Stimulated activated CD4-positive, alpha-beta T cell treated with anti-CD3 and anti-CD28 coated beads, Interleukin-4, amount 100 ng/mL, for 1 hour (primary cell): ENCODE measurements at regions not wholly inside any gene's neighbourhood (a gene's known extent, or its start where the extent isn't known, plus 50 kb on each side); places are given as distances from the start of the nearest gene placed in this dataset.

Experiments used
- DNase-seq: peaks from one replicate; pipeline ENCODE4 v3.0.0-alpha.2; 2020

GRCh38 chr6:10303608-10304506 lies 111.0 kb downstream of the TFAP2A start:
- DNase-seq: no peak

DNA sequence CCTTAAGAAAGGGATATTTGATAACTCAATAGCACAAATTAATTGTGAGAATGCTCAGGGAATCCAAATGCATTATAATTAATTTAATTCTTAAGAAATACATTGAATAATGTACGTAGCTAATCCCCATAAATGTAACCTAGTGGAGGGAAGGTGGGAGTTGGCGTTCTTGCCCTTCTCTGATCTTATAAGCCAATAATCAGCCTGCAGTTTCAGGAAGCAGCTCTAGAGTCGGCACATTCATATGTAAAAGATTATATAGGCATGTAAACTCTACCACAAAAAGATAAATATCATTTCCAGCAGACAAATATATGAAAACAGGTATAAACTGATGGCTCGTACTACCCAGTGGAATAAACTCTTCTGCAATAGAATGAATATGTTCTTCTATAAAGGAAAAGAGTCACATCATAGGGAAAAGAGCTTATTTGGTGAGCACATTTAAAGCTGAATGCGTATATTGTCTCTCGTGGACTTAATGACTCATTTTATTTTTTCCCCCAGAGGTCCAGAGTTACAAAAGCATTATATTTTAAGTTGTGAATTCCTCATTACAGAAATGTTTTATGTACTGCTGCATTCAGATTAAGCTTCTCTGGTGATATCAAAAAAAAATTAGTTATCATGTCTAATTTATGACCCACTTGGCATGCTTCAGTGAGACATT lies 112.2 kb downstream of the TFAP2A start:
- DNase-seq: no peak

DNA sequence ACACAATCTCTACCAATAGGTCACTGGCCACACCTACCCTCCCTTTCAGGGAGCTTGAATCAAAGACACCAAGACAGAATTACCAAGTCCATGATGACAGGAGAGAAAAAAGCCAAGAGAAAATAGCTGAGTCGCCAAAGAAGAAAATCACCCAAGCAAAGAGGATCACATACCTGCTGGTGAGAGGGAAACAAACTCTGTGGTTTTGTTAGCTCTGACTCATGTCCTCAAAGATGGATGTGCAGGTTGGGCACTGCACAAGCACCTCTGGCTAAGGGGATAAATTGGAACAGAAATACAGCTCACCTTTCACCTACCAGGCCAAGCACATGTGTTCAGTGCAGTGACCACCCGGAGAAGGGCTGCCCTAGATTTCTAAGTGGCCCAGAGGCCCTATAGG lies 114.8 kb downstream of the TFAP2A start:
- DNase-seq: no peak

DNA sequence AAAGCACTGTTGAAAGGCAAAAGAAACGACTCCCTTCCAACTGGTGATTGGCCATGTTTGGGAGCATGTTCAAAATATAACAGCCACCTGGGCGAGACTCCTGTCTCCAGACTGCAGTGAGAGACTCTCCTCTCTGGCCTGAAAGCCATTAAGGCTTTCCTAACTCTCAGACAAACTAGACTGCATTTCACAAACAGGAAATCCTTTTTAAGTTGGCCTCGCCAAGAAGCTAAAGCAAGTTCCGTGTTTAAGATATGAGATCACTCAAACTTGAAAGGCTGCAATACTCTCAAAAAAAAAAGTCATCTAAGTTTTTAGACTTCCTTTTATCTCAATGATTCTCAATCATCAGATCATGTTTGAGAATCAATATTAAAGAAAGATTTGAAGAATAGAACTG lies 117.0 kb downstream of the TFAP2A start:
- DNase-seq: no peak

GRCh38 chr6:10278746-10279145 lies 136.1 kb downstream of the TFAP2A start:
- no peak for DNase-seq

DNA sequence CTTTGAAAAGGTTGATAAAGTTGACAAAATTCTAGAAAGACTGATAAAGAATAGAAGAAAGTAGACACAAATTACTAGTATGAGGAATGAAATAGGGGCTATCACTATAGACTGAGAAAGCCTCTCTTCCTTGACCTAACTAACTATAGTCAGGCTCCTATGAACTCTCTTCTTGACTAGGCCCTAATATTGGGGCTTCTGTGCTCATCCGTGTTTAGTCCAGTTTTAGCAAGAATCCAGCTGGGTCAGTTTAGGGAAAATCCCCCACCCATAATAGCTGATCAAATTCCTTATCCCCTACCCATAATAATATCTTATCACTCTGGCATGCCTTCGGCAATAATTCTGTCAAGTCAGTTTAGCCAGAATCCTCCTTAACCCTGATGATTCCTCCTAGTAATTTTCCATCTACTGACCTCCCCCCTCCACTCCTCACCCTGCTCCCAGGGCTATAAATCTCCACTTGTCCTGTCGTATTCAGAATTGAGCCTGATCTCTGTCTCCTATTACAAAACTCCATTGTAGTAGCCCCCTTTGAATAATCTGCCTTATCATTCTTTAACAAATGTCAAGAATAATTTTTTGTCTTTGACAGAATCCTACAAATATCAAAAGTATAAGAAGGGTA lies 138.1 kb downstream of the TFAP2A start:
- DNase-seq: no peak

GRCh38 chr6:10276106-10276505 lies 138.8 kb downstream of the TFAP2A start:
- DNase-seq: no peak

GRCh38 chr6:10272591-10272990 lies 142.3 kb downstream of the TFAP2A start:
- no peak for DNase-seq

DNA sequence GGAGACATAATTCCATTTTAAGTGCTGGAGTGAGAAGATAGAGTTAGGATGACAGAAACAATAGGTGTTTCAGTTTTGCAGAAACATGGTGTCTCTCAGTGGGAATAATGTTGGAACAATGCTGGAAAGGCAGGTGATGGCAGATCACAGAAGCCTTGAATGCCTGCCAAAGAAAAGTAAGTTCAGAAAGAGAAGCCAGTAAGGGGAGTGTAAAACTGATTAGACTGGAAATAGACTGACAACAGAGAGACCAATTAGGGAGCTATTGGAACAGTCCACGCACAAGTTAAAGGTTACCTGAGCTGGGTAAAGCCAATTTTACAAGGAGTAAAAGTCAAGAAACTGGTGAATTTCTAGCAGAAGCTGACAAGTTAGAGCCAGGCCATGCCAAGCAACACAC lies 142.9 kb downstream of the TFAP2A start:
- no peak for DNase-seq

DNA sequence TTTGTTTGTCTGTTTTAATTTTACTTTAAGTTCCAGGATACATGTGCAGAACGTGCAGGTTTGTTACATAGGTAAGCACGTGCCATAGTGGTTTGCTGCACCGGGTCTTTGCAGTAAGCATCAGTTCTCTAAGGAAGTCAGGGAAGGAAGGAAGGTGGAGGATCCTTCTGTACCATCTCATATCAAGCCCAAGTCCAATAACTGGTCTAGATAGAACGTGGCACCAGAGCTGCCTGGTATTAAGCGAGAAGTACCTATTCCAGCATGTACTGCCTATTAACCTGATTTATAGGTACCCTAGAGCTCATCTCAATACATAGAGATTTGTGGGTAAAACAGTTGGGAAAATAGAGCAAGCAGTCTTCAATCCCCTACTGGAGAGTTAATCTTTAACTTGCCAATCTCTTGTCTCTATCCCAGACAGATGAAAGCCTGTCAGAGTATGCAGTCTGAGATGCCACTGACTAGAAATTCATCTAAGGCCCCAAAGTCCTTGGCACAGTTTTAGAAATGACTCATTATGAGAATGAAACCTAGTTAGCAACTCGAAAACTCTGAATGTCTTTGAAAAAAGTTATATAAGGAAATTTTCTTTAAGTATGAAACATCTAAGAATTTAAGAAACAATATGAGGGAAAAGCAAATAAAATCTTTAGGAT lies 144.9 kb downstream of the TFAP2A start:
- DNase-seq: no peak

DNA sequence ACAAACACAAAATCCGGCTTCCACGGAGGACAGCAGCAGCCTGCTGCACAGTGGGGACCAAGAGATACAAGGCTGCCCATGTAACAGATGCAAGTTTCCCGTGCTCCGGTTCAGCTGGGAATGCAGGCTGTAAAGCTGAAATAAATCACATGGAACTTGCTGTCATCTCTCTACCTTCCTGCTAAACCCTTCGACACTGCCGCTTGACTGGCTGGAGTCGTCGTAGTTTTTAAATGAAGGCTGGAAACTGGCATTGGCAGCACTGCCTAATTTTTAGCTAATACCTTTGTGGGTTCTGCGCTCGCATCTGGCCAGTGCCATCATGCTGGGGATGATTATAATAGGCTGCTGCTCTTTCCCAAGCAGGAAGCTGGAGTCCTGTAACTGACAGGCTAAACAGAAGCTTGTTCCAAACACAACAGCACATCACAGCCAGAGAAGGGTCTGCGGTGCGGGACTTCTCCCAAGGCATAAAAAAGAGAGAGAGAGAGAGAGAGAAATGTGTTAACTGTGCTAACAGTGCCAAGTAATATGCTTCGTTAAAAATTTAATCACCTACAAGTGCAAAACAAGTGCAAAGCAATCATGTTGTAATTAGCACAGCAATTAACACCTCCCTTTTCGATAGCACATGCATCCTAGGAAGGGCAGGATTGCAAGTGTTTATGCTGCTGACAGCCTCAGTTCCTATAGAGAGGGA lies 146.1 kb downstream of the TFAP2A start:
- DNase-seq: no peak

- no peak for DNase-seq
These were observed 146.8 kb downstream of the TFAP2A start for GRCh38 chr6:10268111-10268510.

GRCh38 chr6:10266462-10266861 lies 148.4 kb downstream of the TFAP2A start:
- DNase-seq: no peak

GRCh38 chr6:10266061-10266460 lies 148.8 kb downstream of the TFAP2A start:
- no peak for DNase-seq

DNA sequence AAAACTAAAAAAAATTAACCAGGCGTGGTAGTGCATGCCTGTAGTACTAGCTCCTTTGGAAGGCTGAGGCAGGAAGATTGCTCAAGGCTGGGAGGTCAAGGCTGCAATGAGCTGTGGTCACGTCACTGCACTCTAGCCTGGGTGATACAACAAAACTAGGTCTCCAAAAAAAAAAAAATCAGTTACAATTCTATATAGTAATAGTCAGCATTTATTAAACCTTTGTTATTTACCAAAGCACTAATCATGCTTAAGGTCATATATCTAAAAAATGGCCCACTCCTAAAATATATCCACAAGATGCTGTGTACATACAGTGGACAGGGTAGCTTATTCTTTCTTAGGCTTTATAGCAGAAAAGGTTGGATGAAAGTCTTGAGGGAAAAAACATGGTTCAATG lies 152.4 kb downstream of the TFAP2A start:
- no peak for DNase-seq

DNA sequence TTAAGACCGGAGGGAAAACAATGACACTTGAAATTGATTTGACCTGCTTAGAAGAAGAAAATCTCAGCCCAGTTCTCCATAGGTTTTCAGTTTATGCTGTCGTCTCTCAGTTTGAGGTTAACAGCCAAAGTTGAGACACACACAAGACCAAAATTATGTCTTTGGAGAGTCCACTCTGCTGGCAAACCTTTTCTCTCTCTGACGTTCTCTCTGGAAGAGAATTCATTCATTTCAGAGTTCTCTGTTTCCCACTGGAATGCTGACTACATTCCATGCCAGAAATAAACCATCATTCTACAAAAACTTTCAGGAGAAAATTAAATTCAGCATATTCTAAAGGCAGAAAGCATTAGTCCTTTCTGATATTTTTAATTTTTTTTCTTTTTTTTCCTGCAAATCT lies 155.2 kb downstream of the TFAP2A start:
- DNase-seq: no peak

GRCh38 chr6:10258341-10258740 lies 156.5 kb downstream of the TFAP2A start:
- DNase-seq: no peak

- no peak for DNase-seq
These were observed 158.7 kb downstream of the TFAP2A start for GRCh38 chr6:10256113-10256690.

GRCh38 chr6:10250655-10251220 lies 164.1 kb downstream of the TFAP2A start:
- no peak for DNase-seq

DNA sequence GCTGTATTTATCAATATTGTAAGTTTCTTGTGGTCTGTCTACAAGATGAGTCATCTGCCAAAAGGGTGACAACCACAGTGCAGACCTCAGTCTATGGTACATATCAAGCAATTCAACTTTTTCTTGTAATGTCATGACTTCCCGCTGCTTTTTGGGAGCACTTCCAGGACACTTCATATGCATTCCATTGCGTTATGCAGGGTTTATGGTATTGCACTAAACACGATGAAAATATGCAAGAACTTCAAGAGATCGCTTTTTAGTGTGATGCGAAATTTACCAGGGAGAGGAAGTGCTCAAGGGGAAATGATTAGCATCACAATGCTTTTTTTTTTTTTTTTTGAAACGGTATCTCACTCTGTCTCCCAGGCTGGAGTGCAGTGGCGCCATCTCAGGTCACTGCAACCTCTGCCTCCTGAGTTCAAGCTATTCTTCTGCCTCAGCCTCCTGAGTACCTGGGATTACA lies 166.5 kb downstream of the TFAP2A start:
- DNase-seq: no peak

DNA sequence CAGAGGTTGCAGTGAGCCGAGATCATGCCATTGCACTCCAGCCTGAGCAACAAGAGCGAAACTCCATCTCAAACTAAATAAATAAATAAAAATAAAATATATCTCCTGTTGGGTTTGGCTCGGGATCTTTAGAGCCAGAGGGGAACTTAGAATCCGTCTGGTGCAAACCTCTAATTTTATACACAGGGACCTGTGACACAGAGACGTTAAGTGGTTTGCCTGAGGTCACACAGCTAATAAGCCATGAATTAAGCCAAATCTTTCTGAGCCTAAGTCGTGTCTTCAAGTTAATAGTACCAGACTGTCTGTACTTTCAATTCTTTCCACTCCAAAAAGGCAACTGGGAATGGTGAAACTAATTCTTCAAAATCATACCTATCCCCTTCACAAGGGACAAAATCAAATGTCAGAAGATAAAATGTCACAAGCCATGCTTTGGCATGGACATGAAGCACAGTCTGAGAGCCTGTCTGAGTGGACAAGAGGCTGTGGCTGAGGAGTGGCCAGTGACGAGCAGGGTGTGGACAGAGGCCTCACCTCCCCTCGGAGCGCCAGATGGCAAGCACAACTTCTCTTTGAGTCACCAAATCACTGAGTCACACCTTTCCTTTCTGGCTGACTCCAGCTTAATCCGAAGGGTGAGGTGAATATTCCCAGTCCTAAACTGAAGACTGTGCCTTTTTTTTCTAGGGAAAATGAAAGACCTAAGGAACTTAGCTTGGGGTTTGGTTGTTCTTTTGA lies 177.4 kb downstream of the TFAP2A start:
- DNase-seq: no peak
